ENCODE measurements at regions not wholly inside any gene's neighbourhood (a gene's known extent, or its start where the extent isn't known, plus 50 kb on each side); places are given as distances from the start of the nearest gene placed in this dataset.
A peak's percentile ranks its signal among the peaks of the same experiment; 100 is the strongest.

DNA sequence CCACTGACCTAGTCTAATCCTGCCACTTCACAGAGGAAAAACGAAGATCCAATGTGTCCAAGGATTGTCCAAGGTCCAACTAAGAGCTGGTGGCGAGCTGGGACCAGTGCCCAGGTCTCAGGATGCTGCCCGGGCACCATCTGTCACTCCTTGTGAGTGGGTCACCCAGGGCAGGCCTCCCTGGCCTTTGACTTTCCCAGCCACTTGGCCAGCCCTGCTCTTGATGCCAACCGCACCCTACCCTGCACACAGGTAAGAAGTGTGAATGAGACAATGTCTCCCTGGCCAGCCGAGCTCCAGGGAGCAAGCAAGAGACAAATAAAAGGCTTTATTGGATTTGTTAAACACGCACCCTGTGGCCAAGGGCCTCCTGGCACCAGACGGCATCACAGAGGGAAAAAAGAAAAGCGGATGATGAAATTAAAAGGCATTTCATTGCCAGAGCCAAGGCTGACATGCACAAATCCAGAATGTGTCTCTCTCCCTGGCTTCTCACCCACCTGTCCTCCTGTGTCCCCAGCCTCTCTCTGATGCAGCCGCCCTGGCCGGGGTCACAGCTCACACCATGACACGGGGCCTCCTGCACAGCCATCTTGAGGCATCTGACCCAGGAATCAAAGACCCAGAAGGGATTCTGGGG is 72.8 kb downstream of the CAMK2N1 start:
- Histone ChIP-seq H2AFZ (ENCODE audit: low read length) (no peak overlapping the region), H3K9ac (ENCODE audit: insufficient read depth, low read depth, low read length) (no peak overlapping the region), H3K27ac (ENCODE audit: extremely low read length, insufficient read depth, low read length) (no peak overlapping the region), H3K9me3 (ENCODE audit: low read length) (no peaks in the 10 kb centered on the region), H3K4me2 (ENCODE audit: low read depth, low read length) (no peak overlapping the region), H3K4me3 (replicated peaks in 1 of 3; ENCODE audit: insufficient read depth in 1 of 3, low read depth in 2 of 3, low read length in 3 of 3) (no peak overlapping the region), H3K4me1 (ENCODE audit: insufficient read depth, low read length) (no peaks in the 10 kb centered on the region), H3K36me3 (replicated peaks in 1 of 2; ENCODE audit: control insufficient read depth in 1 of 2, insufficient read depth in 2 of 2, low read length in 2 of 2) (no peaks in the 10 kb centered on the region), H3K79me2 (ENCODE audit: insufficient read depth, low read length) (no peaks in the 10 kb centered on the region), H3K27me3 (ENCODE audit: control insufficient read depth in 1 of 2, insufficient read depth in 2 of 2, low read length in 2 of 2) (peaks cover 0 to 26% of the 10 kb centered on the region in 2 experiments; a peak in 1 of 5 replicates), H4K20me1 (ENCODE audit: insufficient read depth, low read length) (no peaks in the 10 kb centered on the region)
- TF ChIP-seq KDM5A (IDR thresholded peaks at IDR 0.05; ENCODE audit: borderline replicate concordance, low read length) (no peak), ZNF138 (CRISPR knock-in tag; IDR thresholded peaks at IDR 0.05; ENCODE audit: low read depth) (no peak), ZNF510 (CRISPR knock-in tag; IDR thresholded peaks at IDR 0.05; ENCODE audit: low read depth) (no peak)
- TF ChIP-seq, protein P1, sequence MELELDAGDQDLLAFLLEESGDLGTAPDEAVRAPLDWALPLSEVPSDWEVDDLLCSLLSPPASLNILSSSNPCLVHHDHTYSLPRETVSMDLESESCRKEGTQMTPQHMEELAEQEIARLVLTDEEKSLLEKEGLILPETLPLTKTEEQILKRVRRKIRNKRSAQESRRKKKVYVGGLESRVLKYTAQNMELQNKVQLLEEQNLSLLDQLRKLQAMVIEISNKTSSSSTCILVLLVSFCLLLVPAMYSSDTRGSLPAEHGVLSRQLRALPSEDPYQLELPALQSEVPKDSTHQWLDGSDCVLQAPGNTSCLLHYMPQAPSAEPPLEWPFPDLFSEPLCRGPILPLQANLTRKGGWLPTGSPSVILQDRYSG (CRISPR knock-in tag; IDR thresholded peaks at IDR 0.05) = no peak
- POLR2A ChIA-PET = no interaction called here
- no TSS peak for BruUV-seq (replicated peaks)
- in situ Hi-C loops (cut with HindIII; ENCODE audit: extremely low pct_ligation_motif_present, low pct_unique_long_range_greater_than_20kb) = no loop called here
- 25% methylated on average over 9 of the region's 11 CpGs for WGBS (ENCODE audit: low lambda C conversion rate)
- ATAC-seq = no peak
- no peak for FAIRE-seq
- intact Hi-C loops (cut with micrococcal nuclease; ENCODE audit: unreplicated experiment) = no loop called here
- no peak for DNase-seq (ENCODE audit: low spot score)
- CTCF ChIA-PET (ENCODE audit: low intra/inter-chr PET ratio, low total read pairs) = no interaction called here

DNA sequence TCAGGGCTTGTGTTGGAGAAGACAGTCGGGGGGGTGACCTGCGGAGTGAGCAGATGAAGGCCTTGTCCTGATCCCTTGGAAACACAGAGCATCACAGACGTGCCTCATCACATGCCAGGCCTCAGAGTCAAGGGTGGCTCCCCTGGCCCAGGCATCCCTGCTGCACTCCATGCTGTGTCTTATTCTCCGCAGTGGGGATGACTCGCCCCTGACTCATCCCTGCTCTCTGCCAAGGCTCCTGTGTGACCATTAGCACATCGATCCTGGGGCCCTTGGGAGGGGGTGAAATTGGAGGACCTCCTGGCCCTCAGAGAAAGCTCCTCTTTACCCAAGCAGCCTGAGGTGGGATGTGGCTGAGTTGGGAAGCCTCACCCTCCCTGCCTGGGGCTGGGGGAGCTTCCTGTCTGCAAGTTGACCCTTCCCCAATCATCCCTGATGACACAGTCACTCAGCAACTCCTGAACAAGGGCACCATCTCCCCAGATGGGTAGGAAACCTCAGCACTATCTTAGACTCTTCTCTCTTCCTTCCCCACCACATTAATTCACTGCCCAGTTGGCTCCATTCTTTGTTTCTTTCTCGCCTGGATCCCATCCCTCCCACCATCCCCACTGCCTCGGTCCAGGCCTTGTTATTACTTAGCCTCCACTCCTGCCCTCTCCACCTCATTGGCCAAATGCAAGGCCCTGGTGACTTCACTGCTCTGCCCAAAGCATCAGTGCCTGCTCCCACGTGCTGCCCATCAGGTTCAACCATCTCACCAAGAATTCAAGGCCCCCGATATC is 74.6 kb downstream of the CAMK2N1 start:
- TF ChIP-seq MBNL3 (CRISPR knock-in tag; conservative IDR thresholded peaks at IDR 0.05) = no peak
- TF ChIP-seq FOSL2 (CRISPR knock-in tag; IDR thresholded peaks at IDR 0.05) = 0 out of 2 replicates have a peak, but pooled peaks have one; percentile 18
- in situ Hi-C loops (cut with HindIII; ENCODE audit: extremely low pct_ligation_motif_present, low pct_unique_long_range_greater_than_20kb) = no loop called here
- H3K9ac ChIP-seq (ENCODE audit: insufficient read depth, low read depth, low read length) = no peak overlapping the region
- ChIA-PET CTCF (ENCODE audit: low intra/inter-chr PET ratio, low total read pairs) (no interaction called here), POLR2A (no interaction called here)
- no peaks in the 10 kb centered on the region for H4K20me1 ChIP-seq (ENCODE audit: insufficient read depth, low read length)
- no peak overlapping the region for H3K27ac ChIP-seq (ENCODE audit: extremely low read length, insufficient read depth, low read length)
- H3K4me1 ChIP-seq (ENCODE audit: insufficient read depth, low read length) = no peaks in the 10 kb centered on the region
- H3K27me3 ChIP-seq (ENCODE audit: control insufficient read depth in 1 of 2, insufficient read depth in 2 of 2, low read length in 2 of 2) = peaks cover 0 to 23% of the 10 kb centered on the region in 2 experiments; a peak in 2 of 5 replicates
- no peak overlapping the region for H3K4me2 ChIP-seq (ENCODE audit: low read depth, low read length)
- ATAC-seq = no peak
- intact Hi-C loops (cut with micrococcal nuclease; ENCODE audit: unreplicated experiment) = no loop called here
- no peaks in the 10 kb centered on the region for H3K79me2 ChIP-seq (ENCODE audit: insufficient read depth, low read length)
- H2AFZ ChIP-seq (ENCODE audit: low read length) = no peak overlapping the region
- FAIRE-seq = no peak
- no peak overlapping the region for H3K4me3 ChIP-seq (replicated peaks in 1 of 3; ENCODE audit: insufficient read depth in 1 of 3, low read depth in 2 of 3, low read length in 3 of 3)
- no peaks in the 10 kb centered on the region for H3K36me3 ChIP-seq (replicated peaks in 1 of 2; ENCODE audit: control insufficient read depth in 1 of 2, insufficient read depth in 2 of 2, low read length in 2 of 2)
- H3K9me3 ChIP-seq (ENCODE audit: low read length) = no peaks in the 10 kb centered on the region
- 9% methylated on average over 7 of the region's 10 CpGs for WGBS (ENCODE audit: low lambda C conversion rate)
- no peak for DNase-seq (ENCODE audit: low spot score)
- no TSS peak for BruUV-seq (replicated peaks)

All from HepG2 (cell line).